Fibroblast of villous mesenchyme (primary cell): ENCODE measurements at regions not wholly inside any gene's neighbourhood (a gene's known extent, or its start where the extent isn't known, plus 50 kb on each side); places are given as distances from the start of the nearest gene placed in this dataset.

Experiments
- DNase-seq: peaks from one replicate; pipeline ENCODE4 v3.0.0-alpha.2; 2010; ENCODE audit warnings: low read depth
- H3K4me3 ChIP-seq: 2 replicates; pipeline ENCODE4 v1.5.1; 2011; ENCODE audit warnings: low read depth, mild to moderate bottlenecking, low read length
- TF ChIP-seq, protein P1 (sequence below): IDR thresholded peaks from 2 replicates; pipeline ENCODE4 v1.5.1; 2012; ENCODE audit warnings: low read depth, mild to moderate bottlenecking, low read length; ENCODE audit not compliant: insufficient read depth

DNA sequence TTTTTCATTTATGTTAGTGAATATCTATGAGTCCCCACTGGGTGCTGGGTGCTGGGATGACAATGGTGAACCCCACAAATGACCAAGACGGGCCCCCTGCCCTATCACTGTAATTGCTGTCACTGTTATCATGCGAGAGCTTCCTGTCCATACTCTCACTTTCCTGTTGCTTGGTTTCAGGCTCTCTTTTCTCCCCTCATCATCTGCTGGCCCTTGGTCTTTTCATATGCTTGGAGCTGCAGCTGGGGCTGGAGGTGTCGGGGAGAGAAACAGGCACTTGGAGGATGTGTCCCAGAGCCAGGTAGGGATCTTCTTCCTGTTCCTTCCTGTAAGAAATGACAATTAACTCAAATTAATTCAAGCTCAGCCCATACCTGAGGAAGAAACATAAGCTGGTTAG, 348.0 kb downstream of the PTPRU start:
- TF ChIP-seq, protein P1, sequence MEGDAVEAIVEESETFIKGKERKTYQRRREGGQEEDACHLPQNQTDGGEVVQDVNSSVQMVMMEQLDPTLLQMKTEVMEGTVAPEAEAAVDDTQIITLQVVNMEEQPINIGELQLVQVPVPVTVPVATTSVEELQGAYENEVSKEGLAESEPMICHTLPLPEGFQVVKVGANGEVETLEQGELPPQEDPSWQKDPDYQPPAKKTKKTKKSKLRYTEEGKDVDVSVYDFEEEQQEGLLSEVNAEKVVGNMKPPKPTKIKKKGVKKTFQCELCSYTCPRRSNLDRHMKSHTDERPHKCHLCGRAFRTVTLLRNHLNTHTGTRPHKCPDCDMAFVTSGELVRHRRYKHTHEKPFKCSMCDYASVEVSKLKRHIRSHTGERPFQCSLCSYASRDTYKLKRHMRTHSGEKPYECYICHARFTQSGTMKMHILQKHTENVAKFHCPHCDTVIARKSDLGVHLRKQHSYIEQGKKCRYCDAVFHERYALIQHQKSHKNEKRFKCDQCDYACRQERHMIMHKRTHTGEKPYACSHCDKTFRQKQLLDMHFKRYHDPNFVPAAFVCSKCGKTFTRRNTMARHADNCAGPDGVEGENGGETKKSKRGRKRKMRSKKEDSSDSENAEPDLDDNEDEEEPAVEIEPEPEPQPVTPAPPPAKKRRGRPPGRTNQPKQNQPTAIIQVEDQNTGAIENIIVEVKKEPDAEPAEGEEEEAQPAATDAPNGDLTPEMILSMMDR = no peak
- no peak for DNase-seq

DNA sequence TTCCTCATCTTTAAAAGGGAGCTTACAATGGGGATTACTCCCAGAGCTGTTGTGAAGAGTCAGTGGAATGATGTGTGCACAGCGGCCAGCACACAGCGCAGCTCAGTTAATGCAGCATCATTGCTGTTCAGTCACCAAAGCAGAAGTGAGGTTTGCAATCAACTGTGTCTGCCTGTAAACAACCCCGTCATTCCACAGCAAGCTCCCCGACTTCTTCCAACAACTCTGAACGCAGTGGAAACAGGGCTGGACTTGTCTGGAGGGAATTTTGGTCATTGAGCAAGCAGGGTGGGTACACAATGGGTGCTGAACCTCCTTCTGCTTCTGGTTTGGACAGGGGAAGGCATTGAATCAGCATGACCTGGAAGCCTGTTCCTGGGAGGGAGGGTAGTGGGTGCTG, 347.4 kb downstream of the PTPRU start:
- TF ChIP-seq, protein P1 = no peak
- DNase-seq = no peak
- H3K4me3 ChIP-seq = no peak overlapping the region

More for the DNA sequence above, 348.0 kb downstream of the PTPRU start:
- no peak overlapping the region for H3K4me3 ChIP-seq

DNA sequence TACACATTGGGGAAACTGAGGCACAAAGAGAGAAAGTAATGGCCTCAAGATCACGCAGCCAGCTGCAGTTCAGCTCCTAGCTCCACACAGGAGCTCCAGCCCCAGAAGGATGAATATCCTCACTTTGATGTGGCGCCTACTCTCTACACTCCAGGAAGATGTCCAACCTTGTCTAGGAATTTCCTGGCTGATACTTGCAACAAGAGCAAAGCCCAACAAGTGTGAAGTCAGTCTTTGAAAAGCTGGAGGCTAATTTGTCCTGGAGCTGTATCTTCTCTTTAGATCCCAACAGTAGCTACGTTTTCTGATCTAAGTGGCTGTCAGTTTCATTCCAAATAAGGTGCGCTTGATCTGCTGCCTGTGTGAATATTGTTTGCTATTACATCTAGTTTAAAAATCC, 344.9 kb downstream of the PTPRU start:
- TF ChIP-seq, protein P1 = no peak
- H3K4me3 ChIP-seq = no peak overlapping the region
- no peak for DNase-seq

DNA sequence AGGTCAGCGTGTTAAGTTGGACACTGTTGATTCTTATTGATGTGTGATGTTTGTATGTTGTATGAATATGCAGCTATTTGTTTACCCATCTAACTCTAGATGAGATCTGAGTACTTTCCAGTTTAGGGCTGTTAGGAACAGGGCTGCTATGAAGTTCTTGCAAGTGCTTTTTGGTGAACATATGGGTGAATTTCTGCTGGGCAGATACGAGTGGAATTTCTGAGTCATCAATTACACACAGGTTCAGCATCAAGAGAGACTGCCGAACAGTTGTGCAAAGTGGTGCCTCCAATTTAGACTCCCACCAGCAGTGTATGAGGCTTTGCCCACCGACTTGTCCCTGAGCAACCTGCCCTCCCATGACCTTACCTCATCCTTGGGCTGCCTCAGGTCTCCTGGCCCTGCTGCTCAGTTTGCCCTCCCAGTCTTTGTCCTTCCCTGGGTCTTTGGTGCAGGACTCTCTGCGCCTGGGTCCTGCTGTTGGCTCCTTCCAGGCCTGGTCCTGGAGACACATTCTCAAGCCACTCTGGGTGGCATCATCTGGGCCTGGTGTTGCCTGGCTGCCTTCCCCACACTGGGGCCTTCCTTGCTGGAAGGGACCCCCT, 343.6 kb downstream of the PTPRU start:
- TF ChIP-seq, protein P1 = no peak
- peak; percentile 43 for DNase-seq
- no peak overlapping the region for H3K4me3 ChIP-seq

DNA sequence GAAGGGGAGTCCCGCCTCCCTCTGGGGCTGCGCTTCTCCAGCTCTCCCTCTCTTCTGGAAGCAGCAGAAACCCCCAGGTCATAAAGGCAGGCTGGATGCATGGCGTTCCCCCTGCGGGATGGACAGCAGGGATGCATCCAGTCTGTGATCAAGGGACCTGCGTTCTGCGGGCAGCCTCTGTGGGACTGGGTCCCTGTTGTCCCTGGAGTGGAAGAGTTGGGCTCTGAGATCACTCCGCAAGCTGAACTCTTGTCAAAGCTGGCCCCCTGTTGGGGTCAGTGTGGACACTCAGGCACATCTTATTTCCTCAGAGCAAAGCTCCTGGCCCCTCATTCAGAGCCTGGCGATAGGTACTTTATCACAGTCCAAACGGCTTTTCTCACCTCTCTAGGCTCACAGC, 341.2 kb downstream of the PTPRU start:
- no peak overlapping the region for H3K4me3 ChIP-seq
- DNase-seq = no peak
- TF ChIP-seq, protein P1 = no peak

DNA sequence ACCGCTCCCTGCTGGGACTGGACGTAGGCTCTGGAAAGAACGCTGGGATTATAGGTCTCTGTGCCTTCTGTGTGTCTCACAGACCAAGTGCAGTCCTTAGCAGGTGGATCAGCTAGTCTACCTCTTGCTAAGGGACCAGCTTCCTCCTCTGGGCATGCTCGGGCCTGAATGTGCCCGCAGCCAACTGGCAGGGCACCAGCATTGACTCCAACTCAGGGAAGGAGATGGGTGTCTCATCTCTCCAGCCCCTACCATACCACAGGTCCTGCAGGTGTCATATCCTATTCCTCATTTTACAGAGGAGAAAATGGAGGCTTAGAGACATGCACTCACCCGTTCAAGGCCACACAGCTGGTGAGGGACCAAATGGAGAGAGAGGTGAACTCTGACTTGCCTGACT, 340.2 kb downstream of the PTPRU start:
- DNase-seq = no peak
- TF ChIP-seq, protein P1 = no peak

DNA sequence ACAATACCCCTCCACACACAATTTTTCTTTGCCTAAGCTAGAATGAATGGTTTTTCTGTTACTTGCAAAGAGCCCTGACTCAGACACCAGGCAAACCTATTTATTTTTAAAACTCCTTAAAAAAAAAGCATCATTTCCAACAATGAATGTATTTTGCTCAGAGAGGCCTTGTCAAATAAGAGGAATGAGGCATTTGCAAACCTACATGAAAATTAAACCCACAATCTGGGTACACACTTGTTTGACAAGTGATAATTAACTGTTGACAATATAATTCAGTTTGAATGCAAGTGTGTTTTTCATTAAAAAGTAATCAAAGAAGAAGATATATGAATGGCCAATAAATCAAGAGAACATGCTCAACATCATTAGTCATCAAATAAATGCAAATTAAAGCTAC, 339.5 kb downstream of the PTPRU start:
- H3K4me3 ChIP-seq = no peak overlapping the region
- TF ChIP-seq, protein P1 = no peak
- no peak for DNase-seq

More for the DNA sequence above, 340.2 kb downstream of the PTPRU start:
- no peak overlapping the region for H3K4me3 ChIP-seq
